Mammary epithelial cell (primary cell): ENCODE measurements at regions not wholly inside any gene's neighbourhood (a gene's known extent, or its start where the extent isn't known, plus 50 kb on each side); places are given as distances from the start of the nearest gene placed in this dataset.

Experiments
- EZH2 ChIP-seq: IDR thresholded peaks from 2 replicates; pipeline ENCODE4 v1.6.1; 2012; ENCODE audit warnings: low read length, inconsistent platforms, borderline replicate concordance
- TF ChIP-seq, protein P1 (sequence below), 2 donors: IDR thresholded peaks in 1 of 2; conservative IDR thresholded peaks in 1 of 2; 2 replicates each; pipeline ENCODE4 v1.5.1; 2011 to 2012; ENCODE audit warnings: inconsistent platforms in 2 of 2, low read length in 2 of 2, mild to moderate bottlenecking in 2 of 2, control low read depth in 1 of 2, low read depth in 1 of 2; ENCODE audit not compliant: insufficient read depth in 1 of 2; ENCODE audit errors: extremely low read depth in 1 of 2

DNA sequence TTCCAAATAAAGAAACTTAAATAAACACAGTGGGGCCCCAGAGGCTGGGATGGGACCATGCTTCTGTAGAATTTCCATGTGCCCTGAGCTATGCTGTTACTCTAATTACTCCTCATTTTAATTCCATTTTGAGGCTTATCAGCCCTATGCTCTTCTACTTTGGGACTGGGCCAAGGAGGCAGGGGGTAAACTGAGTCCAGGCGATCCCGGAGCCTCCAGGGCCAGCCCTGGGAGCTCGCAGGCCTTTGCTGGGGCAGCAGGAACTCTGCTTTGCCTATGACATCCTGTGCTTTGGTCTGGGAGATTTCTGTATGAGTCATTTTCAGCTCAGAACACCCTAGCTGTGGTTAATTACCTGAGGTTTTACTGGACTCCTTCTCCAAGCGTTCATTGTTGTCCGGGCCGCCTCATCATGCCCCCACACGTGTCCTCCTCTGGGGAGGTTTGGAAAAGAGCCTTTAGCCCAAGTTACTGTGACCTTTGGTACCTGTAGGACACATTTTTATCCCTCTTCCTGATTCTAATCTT, 95.7 kb downstream of the RHOU start:
- TF ChIP-seq, protein P1, sequence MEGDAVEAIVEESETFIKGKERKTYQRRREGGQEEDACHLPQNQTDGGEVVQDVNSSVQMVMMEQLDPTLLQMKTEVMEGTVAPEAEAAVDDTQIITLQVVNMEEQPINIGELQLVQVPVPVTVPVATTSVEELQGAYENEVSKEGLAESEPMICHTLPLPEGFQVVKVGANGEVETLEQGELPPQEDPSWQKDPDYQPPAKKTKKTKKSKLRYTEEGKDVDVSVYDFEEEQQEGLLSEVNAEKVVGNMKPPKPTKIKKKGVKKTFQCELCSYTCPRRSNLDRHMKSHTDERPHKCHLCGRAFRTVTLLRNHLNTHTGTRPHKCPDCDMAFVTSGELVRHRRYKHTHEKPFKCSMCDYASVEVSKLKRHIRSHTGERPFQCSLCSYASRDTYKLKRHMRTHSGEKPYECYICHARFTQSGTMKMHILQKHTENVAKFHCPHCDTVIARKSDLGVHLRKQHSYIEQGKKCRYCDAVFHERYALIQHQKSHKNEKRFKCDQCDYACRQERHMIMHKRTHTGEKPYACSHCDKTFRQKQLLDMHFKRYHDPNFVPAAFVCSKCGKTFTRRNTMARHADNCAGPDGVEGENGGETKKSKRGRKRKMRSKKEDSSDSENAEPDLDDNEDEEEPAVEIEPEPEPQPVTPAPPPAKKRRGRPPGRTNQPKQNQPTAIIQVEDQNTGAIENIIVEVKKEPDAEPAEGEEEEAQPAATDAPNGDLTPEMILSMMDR (conservative IDR thresholded peaks at IDR 0.05 in 1 of 2, IDR thresholded peaks at IDR 0.05 in 1 of 2; ENCODE audit: extremely low read depth in 1 of 2, insufficient read depth in 1 of 2, low read depth in 1 of 2, low read length in 2 of 2) = no peak
- no peak for TF ChIP-seq EZH2
